ENCODE measurements at regions not wholly inside any gene's neighbourhood (a gene's known extent, or its start where the extent isn't known, plus 50 kb on each side); places are given as distances from the start of the nearest gene placed in this dataset.
"Not testable (repeated sequence)": the region's sequence is repeated elsewhere in the genome, so short reads cannot be mapped to it uniquely, and the experiment has no call there.

GRCh38 chr1:83310161-83310560 is 688.8 kb downstream of the TTLL7 start:
- H3K36me3 ChIP-seq (ENCODE audit: control insufficient read depth in 2 of 2, insufficient read depth in 2 of 2, low read length in 1 of 2); H3K4me3 ChIP-seq (ENCODE audit: low read length in 2 of 2); H3K27ac ChIP-seq (ENCODE audit: low read depth in 1 of 2, low read length in 1 of 2); DNase-seq (ENCODE audit: low read depth in 6 of 9, low spot score in 9 of 9); H3K27me3 ChIP-seq (ENCODE audit: control insufficient read depth in 2 of 2, insufficient read depth in 1 of 2, low read length in 1 of 2); H3K4me1 ChIP-seq (ENCODE audit: control insufficient read depth in 2 of 2, insufficient read depth in 2 of 2, low read length in 2 of 2); H3K9me3 ChIP-seq (ENCODE audit: control insufficient read depth in 2 of 2, insufficient read depth in 1 of 2, low read length in 1 of 2): not testable (repeated sequence)
- WGBS = 100% methylated on average over 1 of the region's 1 CpG

- not testable (repeated sequence) for H3K27me3 ChIP-seq (ENCODE audit: control insufficient read depth in 2 of 2, insufficient read depth in 1 of 2, low read length in 1 of 2); H3K27ac ChIP-seq (ENCODE audit: low read depth in 1 of 2, low read length in 1 of 2); DNase-seq (ENCODE audit: low read depth in 6 of 9, low spot score in 9 of 9); H3K4me3 ChIP-seq (ENCODE audit: low read length in 2 of 2); H3K9me3 ChIP-seq (ENCODE audit: control insufficient read depth in 2 of 2, insufficient read depth in 1 of 2, low read length in 1 of 2); H3K4me1 ChIP-seq (ENCODE audit: control insufficient read depth in 2 of 2, insufficient read depth in 2 of 2, low read length in 2 of 2); H3K36me3 ChIP-seq (ENCODE audit: control insufficient read depth in 2 of 2, insufficient read depth in 2 of 2, low read length in 1 of 2)
- WGBS = 92% methylated on average over 2 of the region's 2 CpGs
These were observed 689.9 kb downstream of the TTLL7 start for GRCh38 chr1:83309035-83309434.

- not testable (repeated sequence) for H3K27me3 ChIP-seq (ENCODE audit: control insufficient read depth in 2 of 2, insufficient read depth in 1 of 2, low read length in 1 of 2); H3K9me3 ChIP-seq (ENCODE audit: control insufficient read depth in 2 of 2, insufficient read depth in 1 of 2, low read length in 1 of 2); H3K4me3 ChIP-seq (ENCODE audit: low read length in 2 of 2); H3K4me1 ChIP-seq (ENCODE audit: control insufficient read depth in 2 of 2, insufficient read depth in 2 of 2, low read length in 2 of 2); H3K36me3 ChIP-seq (ENCODE audit: control insufficient read depth in 2 of 2, insufficient read depth in 2 of 2, low read length in 1 of 2); DNase-seq (ENCODE audit: low read depth in 6 of 9, low spot score in 9 of 9); H3K27ac ChIP-seq (ENCODE audit: low read depth in 1 of 2, low read length in 1 of 2)
- WGBS = 97% methylated on average over 2 of the region's 2 CpGs
These were observed 692.1 kb downstream of the TTLL7 start for GRCh38 chr1:83306811-83307210.

- H3K27ac ChIP-seq (ENCODE audit: low read depth in 1 of 2, low read length in 1 of 2); H3K4me3 ChIP-seq (ENCODE audit: low read length in 2 of 2); H3K27me3 ChIP-seq (ENCODE audit: control insufficient read depth in 2 of 2, insufficient read depth in 1 of 2, low read length in 1 of 2); H3K36me3 ChIP-seq (ENCODE audit: control insufficient read depth in 2 of 2, insufficient read depth in 2 of 2, low read length in 1 of 2); DNase-seq (ENCODE audit: low read depth in 6 of 9, low spot score in 9 of 9); H3K9me3 ChIP-seq (ENCODE audit: control insufficient read depth in 2 of 2, insufficient read depth in 1 of 2, low read length in 1 of 2); H3K4me1 ChIP-seq (ENCODE audit: control insufficient read depth in 2 of 2, insufficient read depth in 2 of 2, low read length in 2 of 2): not testable (repeated sequence)
- WGBS = 92% methylated on average over 1 of the region's 1 CpG
These were observed 703.3 kb downstream of the TTLL7 start for GRCh38 chr1:83295594-83295993.

GRCh38 chr1:83287391-83287790 is 711.5 kb downstream of the TTLL7 start:
- H3K4me1 ChIP-seq (ENCODE audit: control insufficient read depth in 2 of 2, insufficient read depth in 2 of 2, low read length in 2 of 2); H3K27me3 ChIP-seq (ENCODE audit: control insufficient read depth in 2 of 2, insufficient read depth in 1 of 2, low read length in 1 of 2); H3K36me3 ChIP-seq (ENCODE audit: control insufficient read depth in 2 of 2, insufficient read depth in 2 of 2, low read length in 1 of 2); DNase-seq (ENCODE audit: low read depth in 6 of 9, low spot score in 9 of 9); H3K4me3 ChIP-seq (ENCODE audit: low read length in 2 of 2); H3K9me3 ChIP-seq (ENCODE audit: control insufficient read depth in 2 of 2, insufficient read depth in 1 of 2, low read length in 1 of 2); H3K27ac ChIP-seq (ENCODE audit: low read depth in 1 of 2, low read length in 1 of 2): not testable (repeated sequence)
- whole genome bisulfite sequencing = 96% methylated on average over 1 of the region's 1 CpG

- not testable (repeated sequence) for H3K9me3 ChIP-seq (ENCODE audit: control insufficient read depth in 2 of 2, insufficient read depth in 1 of 2, low read length in 1 of 2); H3K36me3 ChIP-seq (ENCODE audit: control insufficient read depth in 2 of 2, insufficient read depth in 2 of 2, low read length in 1 of 2); DNase-seq (ENCODE audit: low read depth in 6 of 9, low spot score in 9 of 9); H3K4me1 ChIP-seq (ENCODE audit: control insufficient read depth in 2 of 2, insufficient read depth in 2 of 2, low read length in 2 of 2); H3K27me3 ChIP-seq (ENCODE audit: control insufficient read depth in 2 of 2, insufficient read depth in 1 of 2, low read length in 1 of 2); H3K4me3 ChIP-seq (ENCODE audit: low read length in 2 of 2); H3K27ac ChIP-seq (ENCODE audit: low read depth in 1 of 2, low read length in 1 of 2)
- 88% methylated on average over 3 of the region's 3 CpGs for WGBS
These were observed 724.3 kb downstream of the TTLL7 start for GRCh38 chr1:83274656-83275055.

GRCh38 chr1:83272484-83272883 is 726.4 kb downstream of the TTLL7 start:
- H3K27ac ChIP-seq (ENCODE audit: low read depth in 1 of 2, low read length in 1 of 2); H3K4me1 ChIP-seq (ENCODE audit: control insufficient read depth in 2 of 2, insufficient read depth in 2 of 2, low read length in 2 of 2); H3K27me3 ChIP-seq (ENCODE audit: control insufficient read depth in 2 of 2, insufficient read depth in 1 of 2, low read length in 1 of 2); DNase-seq (ENCODE audit: low read depth in 6 of 9, low spot score in 9 of 9); H3K4me3 ChIP-seq (ENCODE audit: low read length in 2 of 2); H3K36me3 ChIP-seq (ENCODE audit: control insufficient read depth in 2 of 2, insufficient read depth in 2 of 2, low read length in 1 of 2); H3K9me3 ChIP-seq (ENCODE audit: control insufficient read depth in 2 of 2, insufficient read depth in 1 of 2, low read length in 1 of 2): not testable (repeated sequence)
- 93% methylated on average over 1 of the region's 1 CpG for WGBS

GRCh38 chr1:83271834-83272233 is 727.1 kb downstream of the TTLL7 start:
- H3K4me1 ChIP-seq (ENCODE audit: control insufficient read depth in 2 of 2, insufficient read depth in 2 of 2, low read length in 2 of 2) = not testable (repeated sequence)
- WGBS = 81% methylated on average over 3 of the region's 3 CpGs

GRCh38 chr1:83270801-83271200 is 728.1 kb downstream of the TTLL7 start:
- H3K27me3 ChIP-seq (ENCODE audit: control insufficient read depth in 2 of 2, insufficient read depth in 1 of 2, low read length in 1 of 2) = not testable (repeated sequence)

More at GRCh38 chr1:83271834-83272233, 727.1 kb downstream of the TTLL7 start:
- not testable (repeated sequence) for H3K36me3 ChIP-seq (ENCODE audit: control insufficient read depth in 2 of 2, insufficient read depth in 2 of 2, low read length in 1 of 2); H3K4me3 ChIP-seq (ENCODE audit: low read length in 2 of 2); H3K27ac ChIP-seq (ENCODE audit: low read depth in 1 of 2, low read length in 1 of 2); H3K9me3 ChIP-seq (ENCODE audit: control insufficient read depth in 2 of 2, insufficient read depth in 1 of 2, low read length in 1 of 2); H3K27me3 ChIP-seq (ENCODE audit: control insufficient read depth in 2 of 2, insufficient read depth in 1 of 2, low read length in 1 of 2); DNase-seq (ENCODE audit: low read depth in 6 of 9, low spot score in 9 of 9)

GRCh38 chr1:83263808-83264207 is 735.1 kb downstream of the TTLL7 start:
- H3K9me3 ChIP-seq (ENCODE audit: control insufficient read depth in 2 of 2, insufficient read depth in 1 of 2, low read length in 1 of 2); H3K36me3 ChIP-seq (ENCODE audit: control insufficient read depth in 2 of 2, insufficient read depth in 2 of 2, low read length in 1 of 2); H3K4me3 ChIP-seq (ENCODE audit: low read length in 2 of 2); H3K4me1 ChIP-seq (ENCODE audit: control insufficient read depth in 2 of 2, insufficient read depth in 2 of 2, low read length in 2 of 2); H3K27ac ChIP-seq (ENCODE audit: low read depth in 1 of 2, low read length in 1 of 2); DNase-seq (ENCODE audit: low read depth in 6 of 9, low spot score in 9 of 9); H3K27me3 ChIP-seq (ENCODE audit: control insufficient read depth in 2 of 2, insufficient read depth in 1 of 2, low read length in 1 of 2): not testable (repeated sequence)
- 96% methylated on average over 12 of the region's 14 CpGs for WGBS

More at GRCh38 chr1:83270801-83271200, 728.1 kb downstream of the TTLL7 start:
- no CpG with 5 or more reads among the region's 1 CpG for WGBS
- H3K4me3 ChIP-seq (ENCODE audit: low read length in 2 of 2); H3K9me3 ChIP-seq (ENCODE audit: control insufficient read depth in 2 of 2, insufficient read depth in 1 of 2, low read length in 1 of 2); H3K4me1 ChIP-seq (ENCODE audit: control insufficient read depth in 2 of 2, insufficient read depth in 2 of 2, low read length in 2 of 2); H3K27ac ChIP-seq (ENCODE audit: low read depth in 1 of 2, low read length in 1 of 2); H3K36me3 ChIP-seq (ENCODE audit: control insufficient read depth in 2 of 2, insufficient read depth in 2 of 2, low read length in 1 of 2); DNase-seq (ENCODE audit: low read depth in 6 of 9, low spot score in 9 of 9): not testable (repeated sequence)
